Right lung (tissue), 2 donors: ENCODE measurements at regions not wholly inside any gene's neighbourhood (a gene's known extent, or its start where the extent isn't known, plus 50 kb on each side); places are given as distances from the start of the nearest gene placed in this dataset.
"Not testable (repeated sequence)": the region's sequence is repeated elsewhere in the genome, so short reads cannot be mapped to it uniquely, and the experiment has no call there.

ENCODE experiments used
- DNase-seq, 2 donors: peaks; one replicate each; pipeline ENCODE4 v3.0.0-alpha.2; 2013

DNA sequence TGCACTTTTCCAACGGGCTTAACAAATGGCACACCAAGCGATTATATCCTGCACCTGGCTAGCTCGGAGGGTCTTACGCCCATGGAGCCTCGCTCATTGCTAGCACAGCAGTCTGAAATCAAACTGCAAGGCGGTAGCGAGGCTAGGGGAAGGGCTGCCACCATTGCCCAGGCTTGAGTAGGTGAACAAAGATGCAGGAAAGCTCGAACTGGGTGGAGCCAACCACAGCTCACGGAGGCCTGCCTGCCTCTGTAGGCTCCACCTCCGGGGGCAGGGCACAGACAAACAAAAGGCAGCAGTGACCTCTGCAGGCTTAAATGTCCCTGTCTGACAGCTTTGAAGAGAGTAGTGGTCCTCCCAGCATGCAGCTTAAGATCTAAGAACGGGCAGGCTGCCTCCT, 365.4 kb downstream of the MMUT start:
- DNase-seq, result not testable (repeated sequence)

DNA sequence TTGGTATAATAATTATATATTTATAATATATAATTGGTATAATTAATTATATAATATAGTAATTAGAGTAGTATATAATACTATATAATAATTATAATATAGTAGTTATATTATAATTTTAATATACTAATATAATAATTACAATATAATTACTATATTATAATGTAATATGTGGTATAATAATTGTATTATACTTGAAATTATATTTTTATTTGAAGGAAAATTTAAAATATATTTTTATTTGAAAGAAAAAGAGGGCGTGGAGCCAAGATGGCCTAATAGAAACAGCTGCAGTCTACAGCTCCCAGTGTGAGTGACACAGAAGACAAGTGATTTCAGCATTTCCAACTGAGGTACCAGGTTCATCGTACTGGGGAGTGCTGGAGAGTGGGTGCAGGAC, 365.9 kb downstream of the MMUT start:
- no peak for DNase-seq

DNA sequence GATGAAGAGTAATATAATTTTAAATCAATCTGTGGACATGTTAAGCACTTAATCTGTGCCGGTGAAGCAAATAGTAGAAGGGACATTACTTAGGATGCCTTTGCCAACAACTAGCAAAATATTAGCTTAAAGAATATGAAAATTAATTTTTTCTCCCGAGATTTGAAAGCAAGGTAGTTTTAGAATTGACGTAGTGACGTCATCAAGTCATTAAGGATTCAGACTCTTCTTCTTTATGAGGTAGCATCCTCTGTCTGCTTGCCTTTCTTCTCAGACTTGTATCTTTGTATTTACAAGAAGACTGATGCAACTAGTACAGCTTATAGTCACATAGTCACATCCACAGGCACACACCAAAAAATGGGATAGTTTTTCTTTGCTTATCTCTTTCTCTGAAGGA, 374.4 kb downstream of the MMUT start:
- DNase-seq, result no peak

DNA sequence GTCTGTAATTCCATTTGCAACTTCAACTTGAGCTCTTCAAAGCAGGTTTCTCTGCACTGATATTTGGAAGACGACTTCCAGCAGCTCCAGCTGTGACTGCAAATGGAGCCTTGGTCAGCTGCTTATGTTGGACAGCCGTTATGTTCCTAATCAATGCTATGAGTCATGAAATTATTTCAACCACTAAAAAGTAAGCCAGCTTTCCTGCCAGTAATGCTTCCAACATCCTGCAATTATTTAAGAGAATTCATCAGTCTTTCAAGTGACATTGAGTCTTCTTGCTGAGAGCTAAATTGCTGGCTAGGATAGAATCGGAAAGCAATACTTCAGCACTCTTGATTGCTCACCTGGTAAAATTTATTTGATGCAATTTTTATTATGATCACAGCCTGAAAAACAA, 375.7 kb downstream of the MMUT start:
- DNase-seq, result no peak

DNA sequence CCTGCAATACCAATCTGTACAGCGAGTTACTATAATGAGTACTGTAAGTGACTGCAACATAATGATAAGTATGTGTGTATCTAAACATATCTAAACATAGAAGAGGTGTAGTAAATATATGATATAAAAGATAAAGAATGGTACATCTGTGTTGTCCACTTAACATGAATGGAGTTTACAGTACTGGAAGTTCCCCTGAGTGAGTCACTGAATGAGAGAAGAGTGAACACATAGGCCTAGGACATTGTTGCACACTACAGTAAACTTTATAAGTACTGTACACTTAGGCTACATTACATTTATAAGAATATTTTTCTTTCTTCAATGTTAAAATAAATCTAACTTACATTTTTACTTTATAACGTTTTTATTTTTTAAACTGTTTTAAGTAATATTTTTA, 380.4 kb downstream of the MMUT start:
- no peak for DNase-seq

DNA sequence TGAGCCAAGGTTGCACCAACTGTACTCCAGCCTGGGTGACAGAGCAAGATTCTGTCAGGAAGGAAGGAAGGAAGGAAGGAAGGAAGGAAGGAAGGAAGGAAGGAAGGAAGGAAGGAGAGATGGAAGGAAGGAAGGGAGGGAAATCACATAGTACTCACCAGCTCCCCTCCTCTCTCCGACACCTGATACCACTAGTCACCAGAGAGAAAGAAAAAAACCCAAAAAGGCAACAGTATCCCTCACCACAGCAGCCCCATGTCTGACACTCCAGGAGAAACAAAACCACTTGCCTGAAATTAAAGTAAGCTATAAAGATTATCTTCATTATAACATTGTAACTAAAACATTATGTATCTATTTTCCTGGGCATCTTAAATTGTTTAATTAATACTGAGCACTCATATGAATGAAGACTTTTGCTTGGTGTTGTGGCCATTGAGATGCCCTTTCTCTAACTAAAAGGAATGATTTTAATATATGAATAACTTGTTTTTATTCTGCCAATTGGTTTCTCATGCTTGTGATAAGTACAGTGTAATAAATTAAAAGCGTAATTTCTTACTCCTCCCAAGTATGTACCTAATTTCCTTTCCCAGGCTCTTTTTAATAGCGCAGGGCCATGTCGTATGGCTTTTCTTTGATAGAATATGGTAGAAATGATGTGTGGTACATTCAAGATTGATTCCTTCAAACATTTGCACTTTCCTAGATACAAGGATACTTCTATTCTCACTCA, 390.0 kb downstream of the MMUT start:
- DNase-seq, result no peak

DNA sequence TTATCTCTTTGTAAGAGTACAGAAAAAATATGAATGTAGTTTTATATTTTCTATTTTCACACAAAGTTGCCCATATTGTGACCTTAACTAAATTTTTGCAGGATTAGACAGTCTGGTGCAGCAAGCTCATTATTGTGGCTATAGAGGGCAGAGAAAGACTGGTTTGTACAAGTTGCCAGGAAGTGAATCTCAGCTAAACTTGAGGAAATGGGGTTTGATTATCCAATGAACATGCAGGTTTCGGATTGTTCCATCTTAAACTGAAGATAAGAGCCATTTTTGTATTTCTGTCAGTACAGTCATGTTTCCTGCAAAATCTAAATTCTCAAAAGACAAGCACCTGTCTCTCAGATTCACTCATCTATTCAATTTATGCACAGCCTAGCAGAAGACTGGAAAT, 390.9 kb downstream of the MMUT start:
- no peak for DNase-seq

DNA sequence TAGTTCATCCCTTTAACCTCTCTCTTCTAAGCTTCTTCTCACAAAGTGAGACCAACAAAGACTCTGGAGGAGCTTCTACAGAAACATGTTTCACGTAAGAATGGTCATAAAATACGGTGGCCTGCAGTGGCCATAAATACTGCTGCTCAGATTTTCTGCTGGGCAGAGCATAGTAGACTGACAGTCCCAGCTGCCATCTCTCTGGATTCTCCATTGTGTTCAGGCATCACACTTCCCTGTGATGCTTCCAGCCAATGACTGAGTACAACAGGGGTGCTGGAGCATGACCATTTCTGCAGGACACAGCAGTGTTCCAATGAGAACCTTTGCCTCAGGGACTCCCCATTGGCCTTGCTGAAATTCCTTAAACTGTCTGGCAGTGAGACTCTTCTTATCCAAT, 392.6 kb downstream of the MMUT start:
- DNase-seq, result no peak

DNA sequence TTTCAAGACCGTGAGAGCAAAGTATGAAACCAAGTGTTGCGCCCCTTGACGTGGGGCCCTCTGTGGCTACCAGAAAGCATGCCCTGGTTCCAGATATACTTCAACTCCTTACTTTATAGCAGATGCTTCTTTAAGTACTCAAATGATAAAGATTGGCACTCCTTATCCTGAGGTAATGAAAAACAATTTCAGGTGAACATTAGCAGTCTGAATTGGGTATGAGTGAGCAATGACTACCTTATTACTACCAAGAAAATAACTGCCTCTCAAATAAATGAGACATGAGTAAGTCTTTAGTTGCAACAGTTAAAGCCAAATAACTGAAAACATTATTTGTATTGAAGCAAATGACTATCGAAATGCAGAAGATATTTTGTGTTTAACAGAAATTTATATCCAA, 408.7 kb downstream of the MMUT start:
- DNase-seq, result no peak

DNA sequence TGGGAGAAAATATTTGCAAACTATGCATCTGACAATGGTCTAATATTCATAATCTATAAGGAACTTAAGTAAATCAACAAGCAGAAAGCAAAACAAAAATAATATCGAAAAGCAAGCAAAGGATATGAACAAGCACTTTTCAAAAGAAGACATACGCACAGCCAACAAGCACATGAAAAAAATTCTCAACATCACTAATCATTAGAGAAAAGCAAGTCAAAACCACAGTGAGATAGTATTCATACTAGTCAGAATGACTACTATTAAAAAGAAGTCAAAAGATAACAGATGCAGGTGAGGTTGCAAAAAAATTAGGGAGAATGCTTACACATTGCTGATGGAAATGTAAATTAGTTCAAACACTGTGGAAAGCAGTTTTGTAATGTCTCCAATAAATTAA, 410.2 kb downstream of the MMUT start:
- DNase-seq, result no peak

DNA sequence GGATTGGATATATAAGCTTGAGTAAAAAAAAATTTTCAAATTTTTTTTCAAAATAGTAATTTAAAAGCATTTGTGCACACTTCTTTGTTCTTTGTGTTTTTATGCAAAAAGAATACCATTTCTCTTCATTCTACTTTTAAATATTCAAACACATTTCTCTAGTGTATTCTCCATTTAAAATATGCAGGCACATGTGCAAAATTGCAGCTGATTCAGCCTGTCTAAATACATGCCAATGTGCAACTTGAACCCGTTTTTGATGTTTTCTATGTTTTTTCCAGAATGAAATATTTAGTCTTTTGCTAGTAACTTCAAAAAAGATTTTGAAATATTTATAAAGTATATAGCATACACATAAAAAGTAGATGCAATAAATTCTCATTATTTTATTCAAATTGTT, 411.8 kb downstream of the MMUT start:
- DNase-seq, result no peak

DNA sequence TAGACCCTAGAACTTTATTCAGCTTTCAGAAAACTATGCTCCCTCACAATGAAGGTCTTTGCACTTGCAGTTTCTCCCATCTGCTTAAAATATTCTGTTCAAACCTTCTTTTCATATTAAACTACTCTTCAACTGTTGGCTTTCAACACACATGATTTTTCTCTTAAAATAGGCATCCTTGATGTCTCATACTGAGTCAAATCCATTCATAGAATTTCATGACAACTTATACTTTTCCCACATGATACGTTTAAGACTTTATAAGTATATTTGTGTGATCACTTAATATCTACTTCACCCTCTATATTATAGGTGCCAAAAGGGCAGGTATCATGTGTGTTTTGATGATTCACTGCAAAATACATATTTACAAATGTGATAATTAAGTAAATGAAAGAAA, 412.5 kb downstream of the MMUT start:
- DNase-seq, result no peak

DNA sequence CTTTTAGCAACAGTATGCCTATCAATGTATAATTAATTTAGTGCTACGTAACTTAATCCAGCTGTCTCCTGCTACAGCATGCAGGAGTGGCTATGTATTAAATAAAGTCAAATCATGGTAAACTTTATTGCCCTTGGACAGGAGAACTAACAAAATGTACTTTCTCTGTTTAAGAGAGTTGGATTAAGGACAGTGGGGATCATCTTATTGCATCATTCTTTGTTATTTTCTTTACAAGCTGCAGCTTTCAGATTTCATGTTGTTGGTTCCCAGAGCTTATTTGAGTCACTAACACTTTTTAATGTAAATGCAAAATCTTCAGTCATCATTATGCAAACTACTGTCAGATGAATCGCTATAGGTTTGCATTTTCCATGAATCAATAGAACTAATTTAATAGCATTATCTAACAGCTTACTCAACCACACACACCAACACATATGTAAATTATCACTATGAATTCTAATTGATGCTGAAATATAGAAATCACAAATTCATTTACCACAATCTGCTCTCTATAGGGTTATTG, 424.7 kb downstream of the MMUT start:
- no peak for DNase-seq

DNA sequence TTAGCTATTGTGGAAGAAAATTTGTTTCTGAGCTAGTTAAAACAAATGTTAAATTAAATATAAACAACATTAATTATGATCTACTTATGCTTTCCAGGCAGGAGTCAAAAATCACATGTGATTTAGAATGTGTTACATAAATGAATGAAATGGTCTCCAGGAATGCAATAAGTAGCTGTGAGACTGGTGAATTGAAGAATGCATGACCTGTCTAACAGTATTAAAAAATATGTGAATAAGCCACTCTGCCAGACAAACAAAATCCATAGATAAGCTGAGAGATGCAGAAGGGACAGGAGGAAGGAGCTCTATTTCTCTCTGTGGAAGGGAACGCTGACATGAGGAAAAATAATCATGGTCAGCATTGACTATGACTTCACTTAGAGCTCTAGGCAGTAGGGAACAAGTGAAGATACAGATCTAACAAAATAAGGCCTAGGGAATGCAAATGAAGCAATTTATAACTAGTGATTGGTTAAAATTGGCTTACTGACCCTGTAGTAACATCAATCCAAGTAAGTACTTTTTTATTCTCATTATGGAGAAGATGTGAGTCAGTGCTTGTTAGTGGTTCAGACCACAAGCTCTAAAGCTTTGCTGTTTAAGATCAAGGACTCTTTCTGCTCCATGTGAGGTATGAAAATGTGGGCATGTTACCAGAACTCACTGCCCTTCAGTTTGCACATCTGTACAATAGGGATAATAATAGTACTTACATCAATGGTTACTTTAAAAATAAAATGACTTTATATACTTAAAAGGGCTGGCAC, 432.6 kb downstream of the MMUT start:
- no peak for DNase-seq

DNA sequence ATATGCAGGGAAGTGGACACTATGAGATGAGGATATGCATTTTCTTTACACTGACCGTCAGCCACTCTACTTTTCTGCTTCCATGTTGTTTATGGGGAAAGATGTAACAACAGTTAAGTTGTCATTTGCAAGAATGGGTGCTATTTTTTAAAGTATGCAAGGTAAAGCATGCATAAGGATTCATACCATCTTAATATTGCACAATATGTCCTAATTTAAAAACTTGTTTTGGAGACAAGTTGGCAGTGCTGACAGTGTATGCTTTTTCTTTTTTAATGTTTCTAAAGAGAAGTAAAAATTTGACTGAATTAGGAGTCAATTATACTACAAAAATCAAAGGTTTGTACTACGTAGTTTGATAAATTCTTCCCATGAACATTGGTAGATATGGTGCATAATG, 435.4 kb downstream of the MMUT start:
- no peak for DNase-seq

DNA sequence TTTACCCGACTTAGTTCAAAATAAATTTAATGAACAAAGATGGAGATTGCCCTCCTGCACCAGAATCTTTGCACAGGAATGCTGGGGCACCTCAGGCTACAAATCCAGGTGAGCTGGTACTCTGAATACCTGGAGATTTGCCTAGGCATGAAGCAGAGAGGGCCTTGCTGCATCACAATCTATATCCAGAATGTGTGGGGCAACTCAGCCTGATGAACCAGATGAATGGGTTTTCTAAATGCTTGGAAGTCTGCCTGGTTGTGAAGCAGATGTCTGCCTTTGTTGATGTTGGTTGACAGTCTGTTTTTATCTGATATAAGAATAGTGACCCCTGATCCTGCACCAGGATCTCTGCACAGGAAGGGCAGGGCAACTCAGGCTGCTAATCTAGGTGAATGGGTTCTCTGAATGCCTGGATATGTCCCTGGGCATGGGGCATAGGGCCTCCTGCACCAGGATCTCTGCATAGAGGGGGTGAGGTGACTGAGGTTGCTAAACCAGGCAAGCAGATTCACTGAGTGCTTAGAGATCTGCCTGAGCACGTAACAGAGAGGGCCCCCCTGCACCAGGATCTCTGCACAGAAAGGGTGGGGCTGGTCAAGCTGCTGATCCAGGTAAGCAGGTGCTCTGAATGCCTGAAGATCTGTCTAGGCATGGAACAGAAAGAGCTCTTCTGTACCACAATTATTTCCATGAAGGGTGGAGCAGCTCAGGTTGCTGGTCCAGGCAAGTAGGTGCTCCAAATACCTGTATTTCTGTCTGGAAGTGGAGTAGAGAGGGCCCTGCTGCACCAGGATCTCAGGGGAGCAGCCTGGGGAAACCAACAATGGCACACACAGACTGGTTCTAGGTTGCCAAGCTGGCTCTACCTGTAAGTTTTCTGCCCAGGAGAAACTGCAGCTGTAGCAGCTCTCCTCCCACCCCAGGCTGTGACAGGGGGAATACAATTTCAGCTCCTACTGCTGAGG, 437.5 kb downstream of the MMUT start:
- DNase-seq, result no peak

DNA sequence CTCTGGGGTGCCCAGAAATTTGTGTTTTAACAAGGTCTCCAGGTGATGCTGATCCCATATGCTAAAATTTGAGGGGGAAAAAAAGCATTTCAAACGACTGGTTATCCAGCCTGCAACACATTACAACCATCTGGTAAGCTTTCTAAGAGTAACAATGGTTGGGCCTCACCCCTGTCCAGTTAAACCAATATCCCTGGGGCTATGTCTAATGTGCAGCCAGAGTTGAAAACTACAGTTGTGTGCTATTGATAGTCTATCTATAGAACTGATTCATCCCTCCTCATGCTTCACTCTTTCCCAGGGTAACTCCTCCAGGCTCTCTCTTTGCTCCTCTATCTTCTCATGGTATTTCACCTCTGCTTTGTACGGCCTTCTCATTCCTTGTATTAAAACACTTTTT, 458.3 kb downstream of the MMUT start:
- no peak for DNase-seq

DNA sequence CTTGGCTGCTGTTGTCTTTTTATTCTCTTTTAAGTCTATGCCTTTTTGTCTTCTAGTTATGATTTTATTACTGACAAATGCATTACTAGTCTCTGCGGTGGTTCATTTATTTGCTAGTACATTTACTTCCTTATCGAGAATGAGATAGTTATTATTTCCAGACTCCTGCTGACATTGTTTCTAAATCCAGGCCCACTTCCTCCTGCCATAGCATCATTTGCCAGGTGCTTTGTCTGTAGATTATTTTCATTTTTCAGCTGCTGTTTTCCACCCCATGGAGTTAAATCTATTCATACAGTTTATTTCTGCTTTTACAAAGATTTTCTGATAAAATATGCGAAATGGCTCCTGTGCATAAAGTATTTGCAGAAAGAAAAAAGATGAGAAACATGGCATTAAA, 459.7 kb downstream of the MMUT start:
- DNase-seq, result no peak

DNA sequence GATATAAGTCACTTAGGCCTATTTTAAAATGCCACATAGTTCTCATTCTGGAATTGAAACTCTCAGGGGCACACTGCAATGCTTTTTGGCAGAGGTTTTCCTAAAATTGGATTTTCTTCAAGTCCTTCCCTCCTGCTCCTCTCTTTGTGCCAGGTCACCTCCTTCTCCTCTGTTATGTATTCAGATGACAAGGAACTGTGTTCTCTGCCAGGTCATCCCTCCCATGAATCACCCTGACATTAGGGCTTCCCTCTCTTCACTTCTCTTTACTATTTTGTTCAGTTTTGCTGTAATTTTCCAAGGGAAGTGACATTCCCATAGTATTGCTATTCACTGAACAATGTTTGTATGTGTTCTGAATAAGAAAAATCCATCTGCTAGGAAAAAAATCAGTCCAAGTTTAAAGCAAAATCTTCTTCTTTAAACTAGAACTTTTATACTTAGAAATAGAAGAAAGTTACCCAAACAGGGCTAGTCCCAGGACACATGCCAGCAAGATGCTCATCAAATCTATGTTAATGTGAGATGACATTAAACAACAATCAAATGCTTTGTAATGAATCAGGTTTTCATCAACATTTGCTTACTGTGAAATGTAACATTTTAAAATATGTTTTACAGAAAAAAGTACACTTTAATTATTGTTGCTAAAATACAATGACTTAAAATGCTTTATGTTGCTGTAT, 461.1 kb downstream of the MMUT start:
- DNase-seq, result peak in 1 of 2 donors; percentile 6

DNA sequence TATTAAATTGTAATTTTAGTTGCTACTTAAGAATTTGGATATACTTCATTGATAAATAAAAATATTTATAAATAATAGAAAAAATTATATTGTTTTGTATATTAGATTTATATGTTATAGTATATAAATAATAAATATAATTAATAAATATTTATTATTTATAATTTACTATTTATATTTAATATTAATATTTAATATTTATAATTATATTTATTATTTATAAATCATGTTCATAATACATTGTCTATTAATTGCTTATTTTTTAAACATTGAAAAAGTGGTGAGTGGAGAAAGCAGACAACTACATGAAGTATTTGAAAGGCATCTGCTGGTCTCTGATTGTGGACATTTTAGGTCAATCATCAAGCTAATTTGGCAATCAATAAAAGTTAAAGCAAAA, 464.5 kb downstream of the MMUT start:
- no peak for DNase-seq

DNA sequence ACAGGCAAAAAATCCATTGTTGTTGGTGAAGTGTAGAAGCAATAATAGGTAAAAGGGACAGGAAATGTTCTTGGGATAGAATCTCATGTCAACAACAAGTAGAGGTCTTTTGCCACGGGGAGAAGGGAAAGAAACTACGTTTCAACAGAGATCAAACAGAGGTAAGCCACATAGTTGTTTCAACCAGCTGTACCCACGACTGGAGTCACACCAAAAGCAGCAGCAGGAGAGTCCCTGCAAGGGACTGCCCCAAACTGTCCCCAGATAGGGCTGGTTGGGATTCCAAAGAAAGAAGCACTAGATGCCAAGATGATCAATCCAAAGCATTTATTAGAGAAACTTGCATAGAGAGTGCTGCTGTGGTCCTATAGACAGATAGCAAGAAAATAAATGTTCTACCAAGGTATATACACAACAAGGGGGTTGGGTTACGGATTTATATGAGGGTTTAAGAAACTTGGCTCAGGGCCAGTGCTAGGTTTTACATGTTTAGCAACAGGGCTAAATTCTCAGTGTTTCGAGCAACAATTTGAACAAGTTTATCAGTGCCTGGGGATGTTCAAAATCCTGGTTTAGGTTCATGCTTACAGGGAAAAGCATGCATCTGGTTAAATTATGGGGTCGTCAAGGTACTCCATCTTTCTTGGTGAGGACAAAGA, 466.5 kb downstream of the MMUT start:
- DNase-seq, result no peak
